NCI-H1105 treated with DMSO at 0.1 percent for 48 hours (cell line): ENCODE measurements at regions not wholly inside any gene's neighbourhood (a gene's known extent, or its start where the extent isn't known, plus 50 kb on each side); places are given as distances from the start of the nearest gene placed in this dataset.
"Not testable (repeated sequence)": the region's sequence is repeated elsewhere in the genome, so short reads cannot be mapped to it uniquely, and the experiment has no call there.

Experiments used
- DNase-seq: peaks from one replicate; lab custom pipeline; 2025; lab: John Stamatoyannopoulos, UW

DNA sequence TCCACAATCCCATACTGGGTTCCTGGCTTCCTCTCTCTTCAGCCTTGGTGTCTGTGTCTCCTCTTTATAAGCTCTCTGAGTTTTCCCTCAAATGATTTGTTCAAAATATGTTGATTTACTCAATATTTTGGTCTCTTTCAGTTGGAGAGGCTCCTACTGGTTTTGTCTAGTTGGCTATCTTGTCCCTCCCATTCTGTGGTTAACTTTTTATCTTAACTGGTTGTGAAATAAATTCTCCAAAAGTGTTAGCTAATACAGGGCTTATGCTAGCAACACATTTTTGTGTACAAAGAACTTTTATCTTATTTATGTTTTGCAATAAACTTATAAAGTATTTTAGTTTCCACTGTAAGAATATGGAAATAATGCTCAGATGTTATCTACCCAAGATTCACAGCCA lies 200.9 kb downstream of the AASDHPPT start:
- DNase-seq, result no peak

DNA sequence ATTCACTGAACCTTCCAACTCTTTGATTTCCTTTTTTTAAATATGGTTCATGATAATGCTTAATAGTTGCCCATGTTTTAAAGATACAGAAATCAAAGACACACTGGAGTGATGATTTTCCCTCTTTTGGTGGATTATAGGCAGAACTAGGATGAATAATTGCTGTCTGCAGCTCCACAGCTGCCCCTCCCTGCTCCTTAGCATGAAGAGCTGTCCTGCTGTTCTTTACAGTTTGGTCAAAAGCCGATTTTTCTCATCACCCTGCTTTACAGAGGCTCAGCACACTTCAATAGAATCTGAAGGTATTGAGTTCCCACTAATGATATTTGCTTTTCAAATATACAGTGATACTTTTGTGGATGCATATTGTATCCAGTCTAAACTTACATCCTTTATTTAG lies 202.6 kb downstream of the AASDHPPT start:
- no peak for DNase-seq

DNA sequence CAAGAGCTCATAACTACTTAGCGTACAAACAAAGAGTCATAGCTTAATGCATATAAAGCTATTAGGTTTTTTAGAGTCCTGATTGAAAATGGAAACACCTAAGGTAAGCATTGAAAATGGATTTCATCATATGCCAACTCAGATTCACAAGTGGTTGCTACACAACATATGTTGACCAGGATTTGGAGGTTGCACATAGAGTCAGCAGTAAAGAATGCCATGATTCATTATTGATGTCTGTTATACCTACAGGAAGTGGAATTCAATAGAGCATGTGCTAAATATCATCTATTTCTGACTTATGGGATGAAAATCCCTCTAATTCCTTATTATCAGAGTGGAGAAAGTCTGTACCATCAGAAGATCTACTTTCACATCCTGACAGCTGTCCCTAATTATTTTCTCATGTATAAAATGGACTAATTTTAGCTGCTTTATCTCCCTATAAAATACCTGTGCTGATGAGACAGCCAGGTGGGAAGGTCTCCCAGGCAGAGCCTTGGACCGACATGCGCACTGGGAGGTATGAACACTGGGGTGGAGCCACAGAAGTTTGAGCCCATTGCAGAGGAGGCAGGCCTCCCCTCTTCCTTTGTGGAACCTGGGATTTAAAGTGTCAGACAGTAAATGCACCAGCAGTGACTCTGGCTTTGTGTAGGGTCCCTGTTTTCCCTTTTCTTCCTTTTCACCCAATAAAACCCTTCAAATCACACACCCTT lies 204.2 kb downstream of the AASDHPPT start:
- no peak for DNase-seq

DNA sequence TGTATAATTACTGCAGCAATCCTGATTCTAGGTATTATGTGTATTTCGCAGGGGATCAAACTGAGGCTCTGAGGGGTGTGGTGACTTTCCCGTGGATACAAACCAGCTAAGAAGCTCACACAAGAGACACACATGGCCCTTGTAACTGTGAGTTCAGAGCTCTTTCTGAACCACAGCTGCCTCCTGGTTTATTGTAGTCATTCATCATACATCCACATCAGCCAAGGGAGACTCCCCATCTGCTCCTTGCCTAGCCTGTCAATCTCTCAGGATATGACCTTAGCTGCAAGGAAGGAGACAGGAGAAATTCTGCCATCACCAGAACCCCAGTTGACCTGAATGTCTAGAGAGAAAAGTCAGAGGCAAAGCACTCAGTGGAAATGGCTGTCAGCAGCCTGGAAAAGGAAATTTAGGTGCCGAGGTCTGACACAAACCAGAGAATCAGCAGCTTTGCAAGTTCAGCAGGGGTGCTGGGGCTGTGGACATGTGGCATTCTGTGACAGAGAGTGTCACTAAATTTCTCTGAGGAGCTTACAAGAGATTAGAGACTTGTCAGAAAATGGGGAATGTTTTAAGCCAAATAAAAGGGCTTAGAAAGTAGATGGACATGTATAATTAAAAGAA lies 209.5 kb downstream of the AASDHPPT start:
- no peak for DNase-seq

DNA sequence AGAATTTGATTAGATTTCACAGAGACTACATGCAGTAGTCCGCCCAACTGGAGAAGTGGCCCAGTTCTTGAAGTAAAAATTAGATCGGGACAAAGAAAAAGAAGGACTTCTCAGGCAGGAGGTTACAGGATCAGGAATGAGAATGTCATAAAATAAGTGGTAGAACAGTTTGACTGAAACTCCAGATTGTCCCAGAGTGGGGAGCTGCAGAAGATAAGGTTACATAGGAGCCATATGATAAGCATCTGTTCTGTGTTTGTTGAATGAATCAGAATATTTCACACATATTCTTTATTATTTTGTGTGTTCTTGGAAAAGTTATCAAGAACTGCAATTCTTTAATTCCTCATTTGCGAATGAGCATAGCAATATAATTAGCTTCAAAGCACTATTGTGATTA lies 210.6 kb downstream of the AASDHPPT start:
- DNase-seq, result no peak

DNA sequence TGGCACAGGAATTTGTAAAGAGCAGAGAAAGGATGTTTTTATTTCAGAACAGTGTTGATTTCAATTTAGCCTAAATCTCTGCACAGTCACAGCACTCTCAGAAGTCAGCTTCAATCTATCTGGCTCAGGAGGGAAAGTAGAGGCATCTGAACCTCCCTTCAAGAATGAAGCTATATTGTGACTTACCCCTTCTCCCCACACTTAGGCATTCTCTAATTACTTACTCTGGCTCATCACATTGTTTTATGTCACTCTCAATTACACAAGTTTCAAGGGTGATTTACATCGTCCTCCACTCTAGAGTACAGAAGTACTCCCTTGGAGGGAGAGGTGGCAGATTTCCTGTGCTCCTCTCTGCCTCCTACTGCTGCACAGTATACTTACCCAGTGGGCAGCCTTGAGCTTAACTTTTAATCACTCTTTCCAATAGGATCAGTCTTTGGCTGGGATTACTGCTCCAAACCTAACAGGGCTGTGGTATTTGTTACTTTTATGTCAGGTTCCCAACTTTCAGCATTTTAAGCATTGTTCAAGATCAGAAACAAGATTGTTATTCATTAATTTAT lies 211.4 kb downstream of the AASDHPPT start:
- no peak for DNase-seq

DNA sequence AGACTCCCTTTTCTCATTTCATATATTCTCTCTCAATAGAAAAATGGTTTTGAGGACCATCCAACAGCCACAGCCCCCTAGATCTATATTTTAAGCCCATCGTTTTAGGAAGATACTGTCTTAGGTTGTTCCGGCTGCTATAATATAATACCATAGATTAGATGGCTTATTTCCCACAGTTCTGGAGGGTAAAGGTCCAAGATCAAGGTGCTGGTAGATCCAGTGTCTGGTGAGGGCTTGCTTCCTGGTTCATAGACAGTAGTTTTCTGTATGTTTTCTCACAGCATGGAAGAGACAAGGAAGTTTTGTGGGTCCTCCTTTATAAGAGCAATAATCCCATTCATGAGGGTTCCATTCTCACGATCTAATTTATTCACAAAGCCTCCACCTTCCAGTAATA lies 215.1 kb downstream of the AASDHPPT start:
- no peak for DNase-seq

DNA sequence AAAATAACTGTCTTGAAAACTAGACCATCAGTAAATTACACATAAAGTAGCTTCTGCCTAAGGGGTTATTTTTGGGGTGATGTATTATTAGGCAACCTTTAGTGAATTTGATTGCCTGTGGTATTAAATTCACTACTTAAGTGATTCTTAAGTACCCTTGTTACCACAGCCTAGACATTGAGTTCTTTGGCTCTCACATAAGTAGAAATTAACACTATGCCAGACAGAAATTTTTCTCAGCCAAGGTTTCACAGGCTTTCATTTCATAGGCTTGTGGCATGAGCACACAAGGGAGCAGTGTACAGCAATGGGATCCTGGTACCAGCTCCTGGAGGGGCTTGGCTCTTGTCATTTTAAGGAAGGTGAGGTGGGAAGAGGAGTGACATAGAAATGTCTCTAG lies 218.5 kb downstream of the AASDHPPT start:
- DNase-seq, result no peak

DNA sequence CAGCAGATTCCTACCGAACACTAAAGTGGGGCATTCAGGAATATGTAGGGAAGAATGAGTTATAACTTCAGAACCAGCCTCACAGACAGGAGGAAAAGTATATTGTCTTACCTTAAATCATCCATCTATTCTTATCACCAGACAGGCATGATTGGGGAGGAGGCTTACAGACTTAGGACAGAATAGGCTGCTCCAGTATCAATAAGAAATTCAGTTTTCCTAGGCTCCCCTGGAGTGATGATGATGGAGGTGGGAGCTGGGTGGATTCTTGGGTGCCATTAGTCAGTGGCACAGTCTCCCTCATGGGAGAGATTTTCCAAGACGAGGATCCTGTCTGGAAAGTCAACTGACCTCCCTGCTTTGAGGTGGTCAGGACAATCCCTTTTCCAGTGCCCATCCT lies 225.0 kb downstream of the AASDHPPT start:
- DNase-seq, result no peak

DNA sequence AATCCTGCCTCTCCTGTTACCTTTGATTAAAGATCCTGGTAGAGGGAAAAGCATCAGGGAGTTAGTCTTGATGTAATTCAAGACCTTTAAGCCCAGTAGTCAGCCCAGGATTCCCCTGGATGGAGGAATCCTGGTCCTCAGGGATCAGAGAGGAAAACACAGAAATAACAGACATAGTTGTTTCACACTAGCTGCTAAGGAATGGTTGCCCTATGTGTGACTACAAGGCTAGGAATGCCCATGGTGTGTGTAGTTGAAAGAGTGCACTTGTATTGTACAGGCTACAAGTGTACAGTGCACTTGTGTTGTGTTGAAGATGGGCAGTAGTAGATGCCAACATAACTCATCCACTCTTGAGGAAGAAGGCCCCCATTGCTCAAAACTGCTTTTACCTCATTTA lies 226.8 kb downstream of the AASDHPPT start:
- no peak for DNase-seq

DNA sequence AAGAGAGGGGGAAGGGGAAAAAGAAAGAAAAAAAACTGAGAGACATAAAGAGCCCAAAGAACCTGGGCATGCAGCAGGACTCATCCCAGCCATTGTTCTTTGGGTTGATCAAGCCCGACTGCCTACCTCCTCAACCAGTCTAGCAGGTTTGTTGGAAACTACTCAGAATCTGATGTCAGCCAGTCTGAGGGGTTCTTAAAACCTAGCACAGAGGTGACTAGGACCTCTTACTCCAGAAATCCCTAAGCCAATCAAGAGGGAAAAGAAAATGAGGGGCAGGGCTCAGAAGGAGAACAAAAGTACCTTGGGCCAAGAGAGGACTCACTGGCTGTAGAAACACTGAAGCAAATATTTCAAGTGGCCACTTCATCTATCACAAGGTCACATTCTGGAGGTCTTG lies 228.0 kb downstream of the AASDHPPT start:
- DNase-seq, result no peak

DNA sequence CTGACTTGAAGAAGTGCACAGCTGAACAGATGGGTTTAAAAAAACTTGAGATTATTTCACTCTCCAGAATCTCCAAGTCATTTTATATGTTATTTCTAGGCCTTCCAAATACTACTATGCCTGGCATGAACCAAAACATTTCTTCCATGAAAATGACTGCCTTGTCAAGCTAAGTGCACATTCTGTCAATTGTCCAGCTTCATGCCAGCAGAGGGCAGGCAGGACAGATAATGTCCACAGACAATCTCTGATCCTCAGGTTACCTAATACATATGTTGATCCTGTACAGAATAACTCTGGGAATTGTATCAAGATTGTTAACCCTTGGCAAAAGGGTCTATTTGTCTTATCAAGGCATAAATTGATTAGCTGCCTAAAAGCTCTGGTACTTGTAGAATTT lies 229.5 kb downstream of the AASDHPPT start:
- DNase-seq, result no peak

DNA sequence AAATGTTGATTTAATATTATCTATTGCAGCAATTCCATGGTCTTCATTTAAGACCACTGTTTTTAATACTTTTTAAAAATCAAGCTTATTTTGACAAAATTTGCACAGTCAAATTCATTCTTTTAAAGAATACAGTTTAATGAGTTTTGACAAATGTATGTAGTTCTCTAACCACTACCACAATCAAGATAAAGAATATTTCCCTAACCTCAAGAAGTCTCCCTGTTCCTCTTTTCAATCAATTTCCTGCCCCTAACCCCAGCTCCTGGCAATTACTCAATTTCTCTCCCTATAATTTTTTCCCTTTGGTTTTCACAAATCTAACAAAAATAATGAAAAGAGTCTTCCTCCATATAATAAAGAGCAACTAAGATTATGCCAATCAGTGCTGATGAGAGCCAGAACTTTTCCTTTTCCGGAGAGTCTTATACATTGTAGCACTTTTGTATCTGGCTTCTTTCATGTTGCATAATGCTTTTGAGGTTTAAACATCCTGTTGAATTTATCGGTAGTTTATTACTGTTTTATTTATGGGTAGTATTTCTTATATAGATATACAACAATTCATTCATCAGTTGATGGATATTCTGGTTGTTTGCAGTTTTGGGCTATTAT lies 231.7 kb downstream of the AASDHPPT start:
- DNase-seq, result no peak

DNA sequence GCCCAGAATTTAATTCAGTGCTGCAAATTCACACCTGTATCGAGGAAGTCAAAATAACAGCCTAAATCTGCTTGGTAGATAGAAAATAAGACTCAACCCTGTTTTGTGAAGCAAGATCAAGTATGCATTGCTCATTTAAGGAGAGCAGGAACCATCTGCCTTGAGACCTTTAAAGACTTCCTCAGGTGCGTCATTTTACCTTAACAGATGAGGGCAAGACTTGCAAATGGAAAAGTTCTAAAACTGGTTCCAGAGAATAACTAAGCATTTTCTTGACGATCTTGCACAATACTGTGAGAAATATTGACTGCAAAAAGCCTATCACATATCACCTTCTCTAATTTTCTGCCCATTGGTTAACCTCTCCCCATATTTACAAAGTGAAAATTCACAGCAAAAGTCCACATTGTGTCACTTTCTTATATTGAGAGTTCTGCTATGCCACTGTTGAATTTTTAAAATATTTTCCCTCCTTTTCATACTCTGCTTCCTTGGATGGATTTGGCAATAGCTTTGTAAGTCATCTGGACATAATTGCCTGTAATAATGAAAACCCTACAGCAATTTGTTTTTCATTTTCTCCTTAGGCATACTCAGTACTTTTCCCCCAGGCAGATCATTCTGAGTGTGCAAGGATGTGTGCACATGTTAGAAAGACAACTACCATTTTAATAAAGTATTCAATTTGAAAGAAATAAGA lies 234.2 kb downstream of the AASDHPPT start:
- no peak for DNase-seq

DNA sequence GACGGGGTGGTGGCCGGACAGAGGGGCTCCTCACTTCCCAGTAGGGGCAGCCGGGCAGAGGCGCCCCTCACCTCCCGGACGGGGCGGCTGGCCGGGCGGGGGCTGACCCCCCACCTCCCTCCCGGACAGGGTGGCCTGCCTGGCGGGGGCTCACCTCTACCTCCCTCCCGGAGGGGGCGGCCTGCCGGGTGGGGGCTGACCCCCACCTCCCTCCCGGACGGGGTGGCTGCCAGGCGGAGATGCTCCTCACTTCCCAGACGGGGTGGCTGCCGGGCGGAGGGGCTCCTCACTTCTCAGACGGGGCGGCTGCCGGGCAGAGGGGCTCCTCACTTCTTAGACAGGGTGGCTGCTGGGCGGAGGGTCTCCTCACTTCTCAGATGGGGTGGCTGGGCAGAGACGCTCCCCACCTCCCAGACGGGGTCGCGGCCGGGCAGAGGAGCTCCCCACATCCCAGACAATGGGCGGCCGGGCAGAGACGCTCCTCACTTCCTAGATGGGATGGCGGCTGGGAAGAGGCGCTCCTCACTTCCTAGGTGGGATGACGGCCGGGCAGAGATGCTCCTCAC lies 239.8 kb downstream of the AASDHPPT start:
- DNase-seq, result not testable (repeated sequence)

DNA sequence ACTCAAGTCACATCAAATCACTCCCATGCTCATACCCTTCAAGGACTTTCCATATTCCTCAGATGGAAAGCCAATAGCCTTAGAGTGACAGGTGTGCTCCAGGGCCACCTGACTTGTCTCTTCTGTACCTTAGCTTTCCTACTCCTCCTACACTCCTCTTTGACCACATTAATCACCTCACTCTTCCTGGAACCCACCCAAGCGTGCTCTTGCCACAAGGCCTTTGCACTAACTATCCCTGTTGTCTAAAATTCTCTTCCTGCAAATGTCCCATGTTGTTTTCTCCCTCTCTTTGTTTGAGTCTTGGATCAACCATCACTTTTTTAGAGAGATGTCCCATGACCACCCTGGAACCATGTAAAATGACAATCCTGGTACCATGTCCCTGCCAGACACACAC lies 244.1 kb downstream of the AASDHPPT start:
- no peak for DNase-seq

DNA sequence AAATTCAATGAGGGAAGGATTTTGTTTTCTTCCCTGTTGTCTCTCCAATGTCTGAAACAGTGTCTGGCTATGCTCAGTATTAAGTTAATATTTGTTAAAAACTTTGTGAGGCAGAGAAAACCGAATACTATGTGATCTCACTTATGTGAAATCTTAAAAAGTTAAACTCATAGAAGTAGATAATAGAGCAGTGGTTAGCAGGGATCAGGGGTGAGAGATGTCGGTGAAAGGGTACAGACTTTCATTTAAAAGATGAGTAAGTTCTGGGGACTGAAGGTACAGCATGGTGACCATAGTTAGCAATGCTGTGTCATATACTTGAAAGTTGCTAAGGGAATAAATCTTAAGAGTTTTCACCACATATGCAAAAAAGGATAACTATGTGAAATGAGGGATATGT lies 244.6 kb downstream of the AASDHPPT start:
- DNase-seq, result no peak

DNA sequence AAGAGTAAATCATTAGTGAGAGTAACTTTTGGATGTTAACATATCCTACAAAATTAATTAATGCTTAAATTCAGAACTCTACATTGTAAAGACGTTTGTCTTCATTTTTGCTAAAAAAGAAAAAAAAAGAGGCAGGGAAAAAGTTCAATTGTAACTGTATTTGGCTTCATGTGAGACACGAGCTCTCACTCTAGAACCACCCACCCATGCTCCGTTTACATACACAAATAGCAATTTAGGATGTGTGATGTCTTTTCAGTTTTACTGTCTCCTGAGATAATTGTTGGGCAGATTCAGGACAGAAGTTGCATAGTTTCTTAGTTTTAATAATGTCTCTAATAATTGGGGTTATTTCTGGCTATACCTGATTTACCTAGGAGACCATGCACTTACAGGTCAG lies 248.6 kb downstream of the AASDHPPT start:
- DNase-seq, result no peak

DNA sequence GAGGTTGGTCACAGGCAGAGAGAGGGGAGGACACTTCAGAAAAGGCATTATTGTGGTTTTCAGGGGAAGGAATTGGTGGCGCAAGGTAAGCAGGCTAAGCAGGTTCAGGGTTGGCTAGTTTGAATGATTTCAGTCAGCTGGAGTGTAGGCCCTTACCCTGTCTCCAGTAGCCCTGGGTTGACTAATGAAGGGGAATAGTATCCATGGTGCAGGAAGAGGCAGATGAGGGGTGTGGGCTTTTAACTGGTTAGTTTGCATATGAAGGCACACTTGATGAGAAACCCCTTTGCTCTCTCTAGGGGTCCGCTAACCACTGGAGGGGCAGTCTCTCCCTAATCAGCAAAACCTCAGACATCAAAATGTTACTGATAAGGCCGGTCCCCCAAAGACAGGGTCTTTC lies 249.7 kb downstream of the AASDHPPT start:
- no peak for DNase-seq

DNA sequence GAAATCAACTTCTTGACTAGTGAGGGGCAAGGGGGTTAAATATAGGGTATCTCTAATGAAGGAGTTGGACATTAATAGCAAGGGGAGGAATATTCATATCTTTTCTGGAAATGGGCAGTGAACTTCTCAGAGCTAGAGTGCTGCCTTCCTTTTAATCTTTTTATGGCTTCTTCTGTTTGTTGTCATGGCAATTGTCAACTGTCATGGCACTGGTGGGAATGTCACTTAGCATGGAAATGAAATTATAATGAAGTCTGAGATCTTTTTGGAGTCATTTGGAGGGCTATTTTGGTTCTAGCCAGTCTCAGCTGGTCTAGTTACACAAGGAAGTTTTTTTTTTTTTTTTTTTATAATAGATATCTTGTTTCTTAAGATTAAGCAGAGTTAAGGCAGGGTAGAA lies 250.2 kb downstream of the AASDHPPT start:
- DNase-seq, result no peak

DNA sequence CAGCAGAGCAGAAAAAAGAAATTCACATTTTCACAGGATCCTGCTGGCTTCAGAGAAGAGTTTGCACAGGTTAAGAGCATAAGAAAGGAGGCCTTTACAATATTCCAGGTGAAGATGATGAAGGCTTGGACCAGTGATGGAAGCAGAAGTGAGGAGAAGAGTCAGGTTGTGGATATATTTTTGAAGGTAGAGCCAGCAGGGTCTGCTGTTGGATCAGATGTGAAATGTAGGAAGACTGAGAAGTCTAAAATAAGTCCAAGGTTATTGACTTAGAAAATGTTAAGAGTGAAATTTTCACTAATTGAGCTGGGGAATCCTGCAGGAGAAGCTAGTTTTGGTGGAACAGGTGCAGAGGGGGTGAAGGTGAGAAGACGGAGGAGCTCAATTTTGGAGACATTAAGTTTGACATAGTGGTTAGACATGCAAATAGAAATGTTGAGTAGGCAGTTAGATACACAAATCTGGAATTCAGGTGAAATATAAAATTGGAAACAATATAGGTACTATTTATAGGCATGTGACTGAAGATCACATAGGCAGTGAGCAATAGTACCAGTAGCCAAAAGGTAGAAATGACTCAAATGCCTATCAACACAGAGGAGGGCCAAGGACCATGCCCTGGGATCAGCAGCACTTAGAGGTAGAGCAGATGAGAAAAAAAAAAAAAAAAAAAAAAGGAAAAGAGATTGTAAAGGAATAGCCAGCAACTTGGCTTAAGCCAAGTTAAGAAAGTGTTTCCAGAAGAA lies 252.0 kb downstream of the AASDHPPT start:
- no peak for DNase-seq

DNA sequence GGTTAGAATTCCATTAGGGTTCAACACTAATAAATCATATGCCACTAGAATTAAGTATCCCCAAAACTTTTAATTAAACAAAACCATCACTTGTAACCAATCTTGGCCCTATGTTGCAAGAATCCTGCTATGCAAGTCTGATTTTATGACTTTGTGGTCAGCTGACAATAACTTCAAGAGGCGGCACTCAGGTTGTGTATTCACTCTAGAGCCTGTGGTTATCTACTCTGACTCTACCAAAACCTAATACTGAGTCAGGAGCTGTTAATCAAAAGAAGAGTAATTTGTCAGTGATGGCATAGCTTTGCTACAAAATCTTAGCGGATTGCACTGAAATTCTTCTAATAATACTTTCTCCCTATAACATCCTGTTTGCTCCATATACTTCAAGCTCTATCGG lies 253.7 kb downstream of the AASDHPPT start:
- DNase-seq, result no peak
